BLaER1 treated with 17β-estradiol and CSF1 and Interleukin-3, amounts not matched to agents 10 nM and 100 nM (cell line): ENCODE measurements at regions not wholly inside any gene's neighbourhood (a gene's known extent, or its start where the extent isn't known, plus 50 kb on each side); places are given as distances from the start of the nearest gene placed in this dataset.

Experiments
- H3K27ac ChIP-seq, 11 experiments: shearing (Covaris generic); formaldehyde crosslinking; 2 replicates each; pipeline ENCODE4 v1.8.1; 2022
- H3K27me3 ChIP-seq, 11 experiments: shearing (Covaris generic); formaldehyde crosslinking; 2 replicates each; pipeline ENCODE4 v1.8.1; 2022
- H3K36me3 ChIP-seq, 11 experiments: shearing (Covaris generic); formaldehyde crosslinking; 2 replicates each; pipeline ENCODE4 v1.8.1; 2022
- H3K4me1 ChIP-seq, 10 experiments: shearing (Covaris generic); formaldehyde crosslinking; 2 replicates each; pipeline ENCODE4 v1.8.1; 2022
- H3K4me2 ChIP-seq, 11 experiments: shearing (Covaris generic); formaldehyde crosslinking; 2 replicates each; pipeline ENCODE4 v1.8.1; 2022
- H3K4me3 ChIP-seq, 10 experiments: shearing (Covaris generic); formaldehyde crosslinking; 2 replicates each; pipeline ENCODE4 v1.8.1; 2022
- H3K9ac ChIP-seq, 11 experiments: shearing (Covaris generic); formaldehyde crosslinking; 2 replicates each; pipeline ENCODE4 v1.8.1; 2022
- H3K9me3 ChIP-seq, 11 experiments: shearing (Covaris generic); formaldehyde crosslinking; replicated peaks in 1 of 11; 2 replicates each; pipeline ENCODE4 v1.8.1; 2022
- H4K20me1 ChIP-seq, 11 experiments: shearing (Covaris generic); formaldehyde crosslinking; 2 replicates each; pipeline ENCODE4 v1.8.1; 2022
- Cebpa-rat ChIP-seq, 11 experiments: shearing (Covaris generic); IDR thresholded peaks; 2 replicates each; pipeline ENCODE4 v1.8.1; 2022

DNA sequence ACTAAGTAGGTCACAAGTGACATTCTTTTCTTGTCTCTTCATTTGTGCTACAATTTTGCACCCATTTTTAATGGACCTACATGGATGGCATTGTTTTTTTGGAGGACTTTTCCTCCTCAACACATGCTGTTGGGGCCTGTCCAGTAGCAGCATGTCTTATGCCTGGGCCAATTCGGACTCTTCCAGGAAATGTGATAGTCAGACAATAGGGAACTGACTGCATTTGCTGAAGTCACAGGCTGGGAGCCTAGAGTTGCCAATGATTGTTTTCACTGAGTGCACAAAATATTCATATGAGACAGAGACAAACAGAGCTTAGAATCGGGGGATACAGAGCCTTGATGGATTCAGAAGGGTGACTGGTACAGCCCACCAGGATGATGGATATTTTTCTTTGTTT is 867.3 kb upstream of the GOT2 start:
- Histone ChIP-seq H4K20me1 (no peaks in the 10 kb centered on the region), H3K27me3 (no peaks in the 10 kb centered on the region), H3K4me2 (peak overlapping the region in 2 of 11 experiments; percentile 35 to 59; a peak in 4 of 22 replicates), H3K4me3 (no peak overlapping the region), H3K9ac (no peak overlapping the region), H3K4me1 (peaks cover 0 to 39% (median 12%) of the 10 kb centered on the region in 10 experiments; a peak in 14 of 20 replicates), H3K9me3 (no peaks in the 10 kb centered on the region), H3K36me3 (no peaks in the 10 kb centered on the region), H3K27ac (peak overlapping the region in 2 of 11 experiments; percentile 16 to 26; a peak in 3 of 22 replicates)
- no peak for TF ChIP-seq Cebpa-rat (IDR thresholded peaks at IDR 0.05)

- Histone ChIP-seq H3K27me3 (no peaks in the 10 kb centered on the region), H3K4me3 (no peak overlapping the region), H3K36me3 (no peaks in the 10 kb centered on the region), H3K4me2 (peak overlapping the region in 8 of 11 experiments; percentile 13 to 78 (median 32); a peak in 15 of 22 replicates), H3K9ac (peak overlapping the region in 5 of 11 experiments; percentile 7 to 79 (median 64); a peak in 9 of 22 replicates), H3K27ac (peak overlapping the region in 9 of 11 experiments; percentile 14 to 97 (median 73); a peak in 15 of 22 replicates), H4K20me1 (no peaks in the 10 kb centered on the region), H3K4me1 (peaks cover 0 to 77% (median 21%) of the 10 kb centered on the region in 10 experiments; a peak in 14 of 20 replicates), H3K9me3 (no peaks in the 10 kb centered on the region)
- peak in 2 of 11 experiments; percentile 31 to 69; a peak in 1 of 22 replicates for TF ChIP-seq Cebpa-rat (IDR thresholded peaks at IDR 0.05)
Measured at GRCh38 chr16:59597269-59597668, 863.2 kb upstream of the GOT2 start.

DNA sequence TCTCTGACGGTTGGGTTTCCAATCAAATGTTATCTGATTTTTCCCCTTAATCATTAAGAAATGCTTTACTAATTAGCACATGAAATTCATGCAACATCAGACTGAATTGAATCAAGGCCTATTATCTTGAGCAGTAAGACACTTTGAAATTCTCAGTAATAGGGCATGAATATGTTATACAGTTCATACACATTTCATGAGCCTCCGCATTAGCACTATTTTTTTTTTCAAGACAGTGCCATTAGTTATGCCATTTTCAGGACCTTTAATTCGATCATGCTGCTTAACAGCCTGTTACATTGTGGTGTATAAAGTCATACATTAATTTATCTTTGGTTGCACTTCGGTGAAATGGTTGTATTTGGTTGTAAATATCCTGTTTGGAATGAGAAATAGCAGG is 862.6 kb upstream of the GOT2 start:
- H3K9me3 ChIP-seq, result no peaks in the 10 kb centered on the region
- H3K36me3 ChIP-seq, result no peaks in the 10 kb centered on the region
- H3K4me3 ChIP-seq, result no peak overlapping the region
- peak overlapping the region in 5 of 11 experiments; percentile 7 to 79 (median 64); a peak in 7 of 22 replicates for H3K9ac ChIP-seq
- TF ChIP-seq Cebpa-rat (IDR thresholded peaks at IDR 0.05), result no peak
- no peaks in the 10 kb centered on the region for H4K20me1 ChIP-seq
- H3K4me1 ChIP-seq, result peaks cover 0 to 77% (median 21%) of the 10 kb centered on the region in 10 experiments; a peak in 14 of 20 replicates
- peak overlapping the region in 7 of 11 experiments; percentile 13 to 78 (median 35); a peak in 12 of 22 replicates for H3K4me2 ChIP-seq
- H3K27ac ChIP-seq, result peak overlapping the region in 9 of 11 experiments; percentile 14 to 97 (median 73); a peak in 15 of 22 replicates
- no peaks in the 10 kb centered on the region for H3K27me3 ChIP-seq

DNA sequence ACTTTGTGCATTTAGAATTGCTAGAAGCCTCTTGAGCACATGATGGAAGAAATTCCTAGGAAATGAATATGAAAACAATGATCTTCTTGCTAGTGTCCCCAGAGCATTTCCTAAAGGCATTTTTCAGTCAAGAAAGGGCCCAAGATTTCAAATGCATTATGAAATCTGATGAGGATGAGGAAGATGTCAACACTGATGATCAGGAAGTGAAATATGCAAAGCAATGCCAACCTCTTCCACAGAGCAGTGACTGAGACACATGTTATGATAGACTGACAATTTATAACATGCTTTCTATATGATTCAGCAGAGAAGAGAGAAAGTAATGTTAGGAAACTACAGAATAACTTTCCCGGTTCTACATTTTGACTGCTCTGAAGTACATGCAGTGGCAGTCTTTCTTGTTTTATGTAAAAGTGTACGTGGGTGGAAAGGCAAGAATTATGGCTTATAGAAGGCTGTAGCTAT is 859.1 kb upstream of the GOT2 start:
- Histone ChIP-seq H3K27ac (peak overlapping the region in 8 of 11 experiments; percentile 35 to 97 (median 63); a peak in 15 of 22 replicates), H3K9ac (peak overlapping the region in 3 of 11 experiments; percentile 42 to 78 (median 64); a peak in 6 of 22 replicates), H3K4me3 (no peak overlapping the region), H3K36me3 (no peaks in the 10 kb centered on the region), H4K20me1 (no peaks in the 10 kb centered on the region), H3K4me2 (peak overlapping the region in 9 of 11 experiments; percentile 13 to 78 (median 43); a peak in 14 of 22 replicates), H3K27me3 (no peaks in the 10 kb centered on the region), H3K4me1 (peaks cover 0 to 79% (median 21%) of the 10 kb centered on the region in 10 experiments; a peak in 14 of 20 replicates), H3K9me3 (peaks cover 0 to 7% (median 0%) of the 10 kb centered on the region in 11 experiments; a peak in 4 of 22 replicates)
- TF ChIP-seq Cebpa-rat (IDR thresholded peaks at IDR 0.05), result no peak; a peak in 1 of 22 replicates

DNA sequence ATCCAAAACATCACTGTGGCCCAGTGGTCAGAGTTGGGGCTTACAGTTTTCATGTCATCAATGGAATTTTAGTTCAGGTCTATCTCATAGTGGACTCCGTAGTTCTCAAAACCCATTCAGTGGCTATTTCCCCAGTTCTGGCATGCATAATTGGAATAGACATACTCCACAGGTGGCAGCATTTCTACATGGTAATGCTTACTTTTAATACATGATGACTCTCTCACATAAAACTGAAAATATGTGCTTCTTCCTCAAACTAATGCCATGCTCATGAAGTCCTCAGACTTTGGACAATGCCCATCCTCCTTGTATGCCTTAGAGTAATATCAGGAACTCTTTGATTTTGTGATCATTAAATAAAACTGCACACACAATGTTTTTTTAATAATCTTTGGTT is 857.4 kb upstream of the GOT2 start:
- Histone ChIP-seq H4K20me1 (no peaks in the 10 kb centered on the region), H3K27me3 (no peaks in the 10 kb centered on the region), H3K4me3 (no peak overlapping the region), H3K4me2 (peak overlapping the region in 2 of 11 experiments; percentile 77 to 78; a peak in 4 of 22 replicates), H3K9ac (no peak overlapping the region), H3K36me3 (no peaks in the 10 kb centered on the region), H3K27ac (peak overlapping the region in 3 of 11 experiments; percentile 86 to 97 (median 94); a peak in 4 of 22 replicates), H3K4me1 (peaks cover 0 to 70% (median 9%) of the 10 kb centered on the region in 10 experiments; a peak in 12 of 20 replicates), H3K9me3 (peaks cover 0 to 7% (median 0%) of the 10 kb centered on the region in 11 experiments; a peak in 4 of 22 replicates)
- no peak for TF ChIP-seq Cebpa-rat (IDR thresholded peaks at IDR 0.05)

GRCh38 chr16:59590845-59591244 is 856.7 kb upstream of the GOT2 start:
- Histone ChIP-seq H4K20me1 (no peaks in the 10 kb centered on the region), H3K4me3 (no peak overlapping the region), H3K27me3 (no peaks in the 10 kb centered on the region), H3K36me3 (no peaks in the 10 kb centered on the region), H3K9me3 (peaks cover 0 to 7% (median 0%) of the 10 kb centered on the region in 11 experiments; a peak in 4 of 22 replicates), H3K4me2 (peak overlapping the region in 2 of 11 experiments; percentile 77 to 78; a peak in 4 of 22 replicates), H3K4me1 (peaks cover 0 to 63% (median 9%) of the 10 kb centered on the region in 10 experiments; a peak in 12 of 20 replicates), H3K9ac (no peak overlapping the region), H3K27ac (peak overlapping the region in 1 of 11 experiments; percentile 35; a peak in 2 of 22 replicates)
- no peak for TF ChIP-seq Cebpa-rat (IDR thresholded peaks at IDR 0.05)

GRCh38 chr16:59586331-59586730 is 852.2 kb upstream of the GOT2 start:
- no peaks in the 10 kb centered on the region for H4K20me1 ChIP-seq
- no peak overlapping the region for H3K27ac ChIP-seq
- no peak overlapping the region for H3K4me2 ChIP-seq
- H3K9me3 ChIP-seq, result peaks cover 0 to 7% (median 0%) of the 10 kb centered on the region in 11 experiments; a peak in 4 of 22 replicates
- TF ChIP-seq Cebpa-rat (IDR thresholded peaks at IDR 0.05), result no peak
- no peak overlapping the region for H3K9ac ChIP-seq
- no peaks in the 10 kb centered on the region for H3K36me3 ChIP-seq
- H3K4me1 ChIP-seq, result peaks cover 0 to 18% (median 0%) of the 10 kb centered on the region in 10 experiments; a peak in 4 of 20 replicates
- no peak overlapping the region for H3K4me3 ChIP-seq
- H3K27me3 ChIP-seq, result no peaks in the 10 kb centered on the region

GRCh38 chr16:59574296-59574695 is 840.2 kb upstream of the GOT2 start:
- no peak overlapping the region for H3K4me3 ChIP-seq
- H4K20me1 ChIP-seq, result no peaks in the 10 kb centered on the region
- no peak overlapping the region for H3K27ac ChIP-seq
- H3K36me3 ChIP-seq, result no peaks in the 10 kb centered on the region
- no peak for TF ChIP-seq Cebpa-rat (IDR thresholded peaks at IDR 0.05)
- no peaks in the 10 kb centered on the region for H3K4me1 ChIP-seq
- no peak overlapping the region for H3K9ac ChIP-seq
- no peaks in the 10 kb centered on the region for H3K9me3 ChIP-seq
- H3K27me3 ChIP-seq, result no peaks in the 10 kb centered on the region
- no peak overlapping the region for H3K4me2 ChIP-seq

- no peak overlapping the region for H3K4me3 ChIP-seq
- H3K4me1 ChIP-seq, result no peaks in the 10 kb centered on the region
- TF ChIP-seq Cebpa-rat (IDR thresholded peaks at IDR 0.05), result no peak
- no peaks in the 10 kb centered on the region for H4K20me1 ChIP-seq
- H3K27ac ChIP-seq, result no peak overlapping the region
- no peaks in the 10 kb centered on the region for H3K36me3 ChIP-seq
- no peaks in the 10 kb centered on the region for H3K9me3 ChIP-seq
- no peaks in the 10 kb centered on the region for H3K27me3 ChIP-seq
- no peak overlapping the region for H3K9ac ChIP-seq
- H3K4me2 ChIP-seq, result no peak overlapping the region
Measured at GRCh38 chr16:59573528-59574271, 839.6 kb upstream of the GOT2 start.
